ACC112 (cell line): ENCODE measurements at regions not wholly inside any gene's neighbourhood (a gene's known extent, or its start where the extent isn't known, plus 50 kb on each side); places are given as distances from the start of the nearest gene placed in this dataset.

Experiments
- H2AFZ ChIP-seq: fragments of 200-600 bp; sonication (generic); one replicate; pipeline ENCODE4 v1.6.0; 2017; ENCODE audit warnings: antibody characterized with exemption, low read length; ENCODE audit not compliant: unreplicated experiment
- H3K27ac ChIP-seq: fragments of 200-600 bp; sonication (generic); 2 replicates; pipeline ENCODE4 v1.5.1; 2014; ENCODE audit warnings: low read depth, mild to moderate bottlenecking, antibody characterized with exemption, low read length, moderate library complexity
- H3K27me3 ChIP-seq: fragments of 200-600 bp; sonication (generic); 2 replicates; pipeline ENCODE4 v1.6.1; 2014; ENCODE audit warnings: mild to moderate bottlenecking, antibody characterized with exemption, low read length, moderate library complexity, mixed read lengths; ENCODE audit not compliant: insufficient read depth
- H3K36me3 ChIP-seq: fragments of 200-600 bp; sonication (generic); 2 replicates; pipeline ENCODE4 v1.6.1; 2016; ENCODE audit warnings: mild to moderate bottlenecking, antibody characterized with exemption, low read length, moderate library complexity, mixed read lengths; ENCODE audit not compliant: insufficient read depth
- H3K4me1 ChIP-seq: fragments of 200-600 bp; sonication (generic); one replicate; pipeline ENCODE4 v1.6.1; 2016; ENCODE audit warnings: low read length, mixed read lengths; ENCODE audit not compliant: insufficient read depth, unreplicated experiment, control insufficient read depth
- H3K4me3 ChIP-seq: fragments of 200-600 bp; sonication (generic); 2 replicates; pipeline ENCODE4 v1.5.1; 2014; ENCODE audit warnings: mild to moderate bottlenecking, low read depth, low read length
- H3K79me2 ChIP-seq: fragments of 200-600 bp; sonication (generic); one replicate; pipeline ENCODE4 v1.6.0; 2016; ENCODE audit warnings: low read length; ENCODE audit not compliant: control insufficient read depth, unreplicated experiment, insufficient read depth

GRCh38 chr4:8526363-8526855 is 53.8 kb upstream of the GPR78 start:
- peaks cover 16% of the 10 kb centered on the region for H3K4me1 ChIP-seq
- no peaks in the 10 kb centered on the region for H3K27me3 ChIP-seq
- H3K36me3 ChIP-seq = no peaks in the 10 kb centered on the region
- no peaks in the 10 kb centered on the region for H3K79me2 ChIP-seq
- no peak overlapping the region for H3K4me3 ChIP-seq
- no peak overlapping the region for H3K27ac ChIP-seq
- no peak overlapping the region for H2AFZ ChIP-seq

- Histone ChIP-seq H3K27ac (peak overlapping the region; percentile 34; the same call in 1 of the 2 replicates), H3K4me3 (no peak overlapping the region), H3K36me3 (no peaks in the 10 kb centered on the region), H3K79me2 (no peaks in the 10 kb centered on the region), H3K27me3 (no peaks in the 10 kb centered on the region), H3K4me1 (peaks cover 16% of the 10 kb centered on the region), H2AFZ (no peak overlapping the region)
Measured at GRCh38 chr4:8528713-8529112, 51.5 kb upstream of the GPR78 start.
